Neural crest cell (in vitro differentiated cells): ENCODE measurements at regions not wholly inside any gene's neighbourhood (a gene's known extent, or its start where the extent isn't known, plus 50 kb on each side); places are given as distances from the start of the nearest gene placed in this dataset.

Experiments
- DNase-seq: peaks from one replicate; pipeline ENCODE4 v3.0.0; 2021; ENCODE audit warnings: low read depth, mixed read lengths, low spot score
- H3K27ac Mint-ChIP-seq: one replicate; pipeline ENCODE4 v1.8.0; 2021; ENCODE audit warnings: mild to moderate bottlenecking, mixed read lengths; ENCODE audit not compliant: unreplicated experiment
- H3K27me3 Mint-ChIP-seq: 2 replicates; pipeline ENCODE4 v1.8.0; 2021; ENCODE audit warnings: low read depth, mild to moderate bottlenecking, mixed read lengths
- H3K36me3 Mint-ChIP-seq: 2 replicates; pipeline ENCODE4 v1.8.0; 2021; ENCODE audit warnings: low read depth, mild to moderate bottlenecking, mixed read lengths
- H3K4me1 Mint-ChIP-seq: 2 replicates; pipeline ENCODE4 v1.8.0; 2021; ENCODE audit warnings: mixed read lengths
- H3K4me3 Mint-ChIP-seq: one replicate; pipeline ENCODE4 v1.8.0; 2021; ENCODE audit warnings: mild to moderate bottlenecking, mixed read lengths
- H3K9me3 Mint-ChIP-seq: 2 replicates; pipeline ENCODE4 v1.8.0; 2021; ENCODE audit warnings: mixed read lengths
- CTCF ChIP-seq: fragments of 200-600 bp; sonication (generic); conservative IDR thresholded peaks from 2 replicates; pipeline ENCODE4 v1.5.0; 2021; ENCODE audit warnings: antibody characterized with exemption, mild to moderate bottlenecking

- Mint-ChIP-seq H3K36me3 (no peaks in the 10 kb centered on the region), H3K4me3 (no peak overlapping the region), H3K4me1 (peaks cover 8% of the 10 kb centered on the region), H3K9me3 (no peaks in the 10 kb centered on the region), H3K27ac (no peak overlapping the region), H3K27me3 (peaks cover 34% of the 10 kb centered on the region)
- no peak for TF ChIP-seq CTCF
- no peak for DNase-seq
These were observed 136.2 kb upstream of the RASGEF1B start for GRCh38 chr4:81607950-81608349.

- DNase-seq: no peak
- no peak for TF ChIP-seq CTCF
- Mint-ChIP-seq H3K4me1 (peaks cover 12% of the 10 kb centered on the region), H3K27me3 (peaks cover 40% of the 10 kb centered on the region), H3K4me3 (no peak overlapping the region), H3K36me3 (no peaks in the 10 kb centered on the region), H3K9me3 (no peaks in the 10 kb centered on the region), H3K27ac (no peak overlapping the region)
These were observed 135.2 kb upstream of the RASGEF1B start for GRCh38 chr4:81606801-81607501.

- no peak overlapping the region for H3K4me3 Mint-ChIP-seq
- H3K9me3 Mint-ChIP-seq: no peaks in the 10 kb centered on the region
- H3K36me3 Mint-ChIP-seq: no peaks in the 10 kb centered on the region
- peaks cover 16% of the 10 kb centered on the region for H3K4me1 Mint-ChIP-seq
- H3K27me3 Mint-ChIP-seq: peaks cover 43% of the 10 kb centered on the region
- no peak overlapping the region for H3K27ac Mint-ChIP-seq
- DNase-seq: no peak
- TF ChIP-seq CTCF: no peak
These were observed 134.5 kb upstream of the RASGEF1B start for GRCh38 chr4:81606166-81606565.

- no peak overlapping the region for H3K4me3 Mint-ChIP-seq
- H3K27ac Mint-ChIP-seq: no peak overlapping the region
- no peaks in the 10 kb centered on the region for H3K9me3 Mint-ChIP-seq
- DNase-seq: no peak
- peaks cover 25% of the 10 kb centered on the region for H3K4me1 Mint-ChIP-seq
- peaks cover 51% of the 10 kb centered on the region for H3K27me3 Mint-ChIP-seq
- H3K36me3 Mint-ChIP-seq: no peaks in the 10 kb centered on the region
- no peak for TF ChIP-seq CTCF
These were observed 133.6 kb upstream of the RASGEF1B start for GRCh38 chr4:81605271-81605670.

GRCh38 chr4:81604683-81605218, 133.0 kb upstream of the RASGEF1B start:
- H3K4me1 Mint-ChIP-seq: peaks cover 30% of the 10 kb centered on the region
- peaks cover 52% of the 10 kb centered on the region for H3K27me3 Mint-ChIP-seq
- no peak for TF ChIP-seq CTCF
- no peak for DNase-seq
- H3K36me3 Mint-ChIP-seq: no peaks in the 10 kb centered on the region
- no peak overlapping the region for H3K4me3 Mint-ChIP-seq
- H3K27ac Mint-ChIP-seq: no peak overlapping the region
- no peaks in the 10 kb centered on the region for H3K9me3 Mint-ChIP-seq
